ENCODE measurements at regions not wholly inside any gene's neighbourhood (a gene's known extent, or its start where the extent isn't known, plus 50 kb on each side); places are given as distances from the start of the nearest gene placed in this dataset.

DNA sequence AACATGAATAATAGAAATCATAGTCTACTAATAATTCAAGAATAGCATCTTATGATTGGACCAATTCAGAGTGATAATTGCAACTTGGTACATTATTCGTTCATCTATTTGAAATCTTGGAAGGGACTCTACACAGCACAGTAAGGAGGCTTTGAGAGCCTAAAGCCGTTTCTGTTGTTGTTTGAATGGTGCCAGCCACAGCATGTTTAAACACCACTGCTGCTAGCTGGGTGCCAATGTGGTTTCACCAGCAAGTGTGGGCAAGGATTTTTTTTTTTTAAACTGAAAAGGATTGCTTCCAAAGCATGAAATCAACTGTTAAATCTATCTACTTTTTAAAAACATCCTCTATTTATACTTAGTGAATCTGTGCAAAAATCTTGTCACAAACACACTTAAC lies 253.9 kb upstream of the MAP3K1 start:
- H3K4me1 ChIP-seq, result no peaks in the 10 kb centered on the region
- H3K9me3 ChIP-seq, result no peaks in the 10 kb centered on the region
- H3K27me3 ChIP-seq, result no peaks in the 10 kb centered on the region
- intact Hi-C loops (cut with DNase I; ENCODE audit: low total_unique reads), result no loop called here
- DNase-seq, result no peak
- H3K36me3 ChIP-seq, result no peaks in the 10 kb centered on the region
- H3K4me3 ChIP-seq, result no peak overlapping the region
- TF ChIP-seq, protein P1, sequence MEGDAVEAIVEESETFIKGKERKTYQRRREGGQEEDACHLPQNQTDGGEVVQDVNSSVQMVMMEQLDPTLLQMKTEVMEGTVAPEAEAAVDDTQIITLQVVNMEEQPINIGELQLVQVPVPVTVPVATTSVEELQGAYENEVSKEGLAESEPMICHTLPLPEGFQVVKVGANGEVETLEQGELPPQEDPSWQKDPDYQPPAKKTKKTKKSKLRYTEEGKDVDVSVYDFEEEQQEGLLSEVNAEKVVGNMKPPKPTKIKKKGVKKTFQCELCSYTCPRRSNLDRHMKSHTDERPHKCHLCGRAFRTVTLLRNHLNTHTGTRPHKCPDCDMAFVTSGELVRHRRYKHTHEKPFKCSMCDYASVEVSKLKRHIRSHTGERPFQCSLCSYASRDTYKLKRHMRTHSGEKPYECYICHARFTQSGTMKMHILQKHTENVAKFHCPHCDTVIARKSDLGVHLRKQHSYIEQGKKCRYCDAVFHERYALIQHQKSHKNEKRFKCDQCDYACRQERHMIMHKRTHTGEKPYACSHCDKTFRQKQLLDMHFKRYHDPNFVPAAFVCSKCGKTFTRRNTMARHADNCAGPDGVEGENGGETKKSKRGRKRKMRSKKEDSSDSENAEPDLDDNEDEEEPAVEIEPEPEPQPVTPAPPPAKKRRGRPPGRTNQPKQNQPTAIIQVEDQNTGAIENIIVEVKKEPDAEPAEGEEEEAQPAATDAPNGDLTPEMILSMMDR (IDR thresholded peaks at IDR 0.05), result no peak
- no peak overlapping the region for H3K27ac ChIP-seq

DNA sequence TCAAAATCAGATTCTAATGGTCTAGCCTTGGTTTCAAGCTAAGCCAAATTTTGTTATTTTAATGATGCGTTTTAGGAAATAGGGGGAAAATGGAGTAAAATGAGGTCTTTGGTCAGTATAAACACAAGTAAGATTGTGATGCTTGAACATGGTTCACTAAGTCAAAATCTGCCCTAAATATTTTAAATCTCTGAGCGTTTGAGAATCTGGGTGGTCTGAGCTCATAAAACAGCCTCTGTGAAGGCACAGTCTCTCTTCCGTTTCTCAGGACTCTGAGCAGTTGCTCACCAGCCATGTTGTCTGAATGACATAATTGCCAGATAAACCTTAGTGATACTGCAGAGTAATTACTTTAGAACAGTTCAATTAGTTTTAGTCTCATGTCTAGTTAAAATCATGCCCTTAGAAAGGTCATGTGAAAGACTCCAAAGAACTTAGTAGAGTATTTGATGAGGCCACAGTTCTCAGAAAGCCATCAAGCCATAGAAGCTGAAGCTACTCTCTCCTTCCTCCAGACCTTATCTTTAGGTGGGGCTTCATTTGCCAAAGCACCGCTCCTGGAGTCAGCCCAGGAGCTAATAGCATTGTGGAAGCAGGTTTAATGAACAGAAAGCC lies 257.1 kb upstream of the MAP3K1 start:
- Histone ChIP-seq H3K4me3 (no peak overlapping the region), H3K36me3 (no peaks in the 10 kb centered on the region), H3K27ac (no peak overlapping the region), H3K9me3 (no peaks in the 10 kb centered on the region), H3K27me3 (no peaks in the 10 kb centered on the region), H3K4me1 (no peaks in the 10 kb centered on the region)
- DNase-seq, result no peak
- intact Hi-C loops (cut with DNase I; ENCODE audit: low total_unique reads), result no loop called here
- TF ChIP-seq, protein P1 (IDR thresholded peaks at IDR 0.05), result no peak
- TF ChIP-seq POLR2A (IDR thresholded peaks at IDR 0.05), result no peak

DNA sequence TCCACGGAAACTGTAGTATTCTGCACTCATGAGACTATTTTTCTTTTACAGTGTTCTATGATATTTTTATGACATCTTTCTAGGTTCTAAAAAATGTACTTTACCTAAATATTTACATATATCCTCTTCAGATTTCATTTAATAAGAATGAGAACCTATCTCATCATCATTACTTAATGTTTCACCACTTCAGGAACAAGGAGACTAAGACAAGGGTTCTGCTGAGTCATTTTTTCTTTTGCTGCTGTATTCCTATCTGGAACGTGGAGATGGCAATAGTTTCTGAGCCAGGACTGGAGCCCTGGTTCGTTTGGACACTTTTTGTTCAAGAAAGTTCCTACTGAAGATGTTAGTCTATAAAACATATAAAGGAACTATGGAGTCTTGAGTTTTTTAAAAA lies 258.2 kb upstream of the MAP3K1 start:
- intact Hi-C loops (cut with DNase I; ENCODE audit: low total_unique reads), result no loop called here

DNA sequence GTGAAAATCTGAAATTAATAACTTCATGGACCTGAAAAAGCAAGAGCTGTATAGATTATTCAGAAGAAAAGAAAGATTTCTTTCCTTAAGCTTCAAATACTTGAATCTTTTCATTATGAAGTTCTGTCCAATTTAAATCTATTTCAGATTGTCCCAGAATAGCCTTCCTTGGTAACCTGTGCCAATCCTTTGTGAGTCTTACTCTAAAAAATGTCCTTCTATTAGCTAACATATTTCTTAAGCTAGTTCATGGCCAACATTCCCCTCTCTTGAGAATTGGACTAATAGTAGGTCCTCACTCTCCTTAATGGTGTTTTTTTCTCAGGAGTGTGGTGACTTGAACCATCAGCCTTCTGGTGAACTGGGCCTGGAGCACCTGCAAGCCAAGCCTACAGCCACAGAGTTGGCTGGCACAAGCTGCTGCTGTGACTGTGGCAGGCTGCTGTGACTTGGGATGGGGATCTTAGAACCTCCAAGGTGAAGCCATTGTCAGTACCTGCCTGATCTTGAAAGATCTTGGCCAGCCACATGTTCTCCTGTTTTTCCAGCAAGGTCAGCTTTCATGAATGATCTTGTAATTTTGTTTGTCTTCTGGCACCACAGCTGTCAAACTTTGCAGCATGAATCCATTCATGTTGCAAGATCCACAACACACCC lies 262.6 kb upstream of the MAP3K1 start:
- intact Hi-C loops (cut with DNase I; ENCODE audit: low total_unique reads), result no loop called here
- TF ChIP-seq, protein P1 (IDR thresholded peaks at IDR 0.05), result no peak
- no peak for TF ChIP-seq POLR2A (IDR thresholded peaks at IDR 0.05)
- H3K27me3 ChIP-seq, result no peaks in the 10 kb centered on the region
- no peaks in the 10 kb centered on the region for H3K9me3 ChIP-seq
- H3K36me3 ChIP-seq, result no peaks in the 10 kb centered on the region
- no peak overlapping the region for H3K4me3 ChIP-seq
- DNase-seq, result no peak
- H3K27ac ChIP-seq, result peak overlapping the region in 1 of 2 donors; percentile 43
- H3K4me1 ChIP-seq, result peaks cover 0 to 6% of the 10 kb centered on the region in 2 donors

More for the DNA sequence above, 258.2 kb upstream of the MAP3K1 start:
- no peak overlapping the region for H3K27ac ChIP-seq
- no peaks in the 10 kb centered on the region for H3K27me3 ChIP-seq
- H3K4me1 ChIP-seq, result peaks cover 0 to 6% of the 10 kb centered on the region in 2 donors
- no peak for TF ChIP-seq POLR2A (IDR thresholded peaks at IDR 0.05)
- TF ChIP-seq, protein P1 (IDR thresholded peaks at IDR 0.05), result no peak
- DNase-seq, result no peak
- H3K9me3 ChIP-seq, result no peaks in the 10 kb centered on the region
- no peak overlapping the region for H3K4me3 ChIP-seq
- no peaks in the 10 kb centered on the region for H3K36me3 ChIP-seq

DNA sequence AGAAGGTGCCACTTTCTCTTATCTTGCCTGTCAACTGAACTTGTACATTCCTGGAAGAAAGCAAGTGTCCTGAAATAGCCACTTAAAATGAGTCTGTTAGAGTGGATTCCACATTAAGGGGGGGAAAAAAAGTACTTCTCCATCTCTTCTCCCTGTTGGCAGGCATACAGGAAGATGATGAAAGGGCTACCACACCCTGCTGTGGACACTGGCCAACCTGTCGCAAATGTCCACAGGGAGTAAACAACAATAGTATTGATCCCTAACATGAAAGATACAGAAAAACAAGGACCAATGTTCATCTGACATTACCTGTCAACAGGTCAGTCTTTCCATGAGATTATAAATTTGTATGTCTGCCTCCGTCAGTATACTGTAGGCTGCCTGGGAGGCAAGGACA lies 265.1 kb upstream of the MAP3K1 start:
- no peaks in the 10 kb centered on the region for H3K9me3 ChIP-seq
- intact Hi-C loops (cut with DNase I; ENCODE audit: low total_unique reads), result no loop called here
- no peaks in the 10 kb centered on the region for H3K36me3 ChIP-seq
- no peak overlapping the region for H3K27ac ChIP-seq
- no peak for DNase-seq
- no peak overlapping the region for H3K4me3 ChIP-seq
- no peaks in the 10 kb centered on the region for H3K27me3 ChIP-seq
- peaks cover 0 to 6% of the 10 kb centered on the region in 2 donors for H3K4me1 ChIP-seq
- TF ChIP-seq, protein P1 (IDR thresholded peaks at IDR 0.05), result no peak
- TF ChIP-seq POLR2A (IDR thresholded peaks at IDR 0.05), result no peak

Data from uterus (tissue), 3 donors.